PC-3 (cell line): ENCODE measurements at regions not wholly inside any gene's neighbourhood (a gene's known extent, or its start where the extent isn't known, plus 50 kb on each side); places are given as distances from the start of the nearest gene placed in this dataset.

Experiments
- ATAC-seq: fragments of 200-7000 bp; cut with Tn5 transposase; 2 replicates; pipeline ENCODE4 v1.9.1; 2020; ENCODE audit warnings: mild to moderate bottlenecking, moderate library complexity
- BruUV-seq: library from RNA; stranded (reverse); fragments of 400-500 nt; replicated peaks from 2 replicates; lab custom pipeline; 2021; lab: Mats Ljungman, UMichigan
- CTCF ChIA-PET: fragments of 300-600 bp; sonication (Branson Sonifier 250); formaldehyde crosslinking; loops from one replicate; lab custom pipeline; 2022; ENCODE audit warnings: antibody characterized with exemption; lab: Charles Lee
- POLR2A ChIA-PET: fragments of 300-600 bp; sonication (Branson Sonifier 250); formaldehyde crosslinking; loops from one replicate; lab custom pipeline; 2022; ENCODE audit warnings: antibody characterized with exemption; ENCODE audit not compliant: unreplicated experiment; lab: Charles Lee
- DNase-seq: peaks from one replicate; pipeline ENCODE4 v3.0.0-alpha.2; 2015
- H2AFZ ChIP-seq: fragments of 300-600 bp; sonication (generic); 2 replicates; pipeline ENCODE4 v1.6.0; 2016; ENCODE audit warnings: antibody characterized with exemption, low read length
- H3F3A ChIP-seq: fragments of 300-600 bp; sonication (generic); one replicate; pipeline ENCODE4 v1.6.0; 2017; ENCODE audit warnings: antibody characterized with exemption, low read length, control low read depth, mild to moderate bottlenecking; ENCODE audit not compliant: unreplicated experiment
- H3K27ac ChIP-seq: fragments of 300-600 bp; sonication (generic); 2 replicates; pipeline ENCODE4 v1.5.1; 2016; ENCODE audit warnings: mild to moderate bottlenecking, low read length
- H3K27me3 ChIP-seq: fragments of 300-600 bp; sonication (generic); 2 replicates; pipeline ENCODE4 v1.6.1; 2016; ENCODE audit warnings: low read length, mixed read lengths
- H3K36me3 ChIP-seq: fragments of 300-600 bp; sonication (generic); 2 replicates; pipeline ENCODE4 v1.6.1; 2016; ENCODE audit warnings: low read depth, mixed run types, low read length, mixed read lengths
- H3K4me1 ChIP-seq: fragments of 300-600 bp; sonication (generic); 2 replicates; pipeline ENCODE4 v1.5.1; 2016; ENCODE audit warnings: low read length; ENCODE audit not compliant: insufficient read depth
- H3K4me2 ChIP-seq: fragments of 300-600 bp; sonication (generic); 2 replicates; pipeline ENCODE4 v1.6.0; 2016; ENCODE audit warnings: low read length
- H3K4me3 ChIP-seq: fragments of 300-600 bp; sonication (generic); 2 replicates; pipeline ENCODE4 v1.5.1; 2016; ENCODE audit warnings: mild to moderate bottlenecking, low read length, mixed read lengths
- H3K79me2 ChIP-seq: fragments of 300-600 bp; sonication (generic); 2 replicates; pipeline ENCODE4 v1.6.1; 2017; ENCODE audit warnings: low read length, mixed read lengths
- H3K9ac ChIP-seq: fragments of 300-600 bp; sonication (generic); 2 replicates; pipeline ENCODE4 v1.6.0; 2016; ENCODE audit warnings: mild to moderate bottlenecking, low read length
- H3K9me2 ChIP-seq: fragments of 300-600 bp; sonication (generic); replicated peaks from 2 replicates; pipeline ENCODE4 v1.6.1; 2016; ENCODE audit warnings: mixed run types, low read length, mixed read lengths
- H3K9me3 ChIP-seq: fragments of 300-600 bp; sonication (generic); 2 replicates; pipeline ENCODE4 v1.6.1; 2016; ENCODE audit warnings: low read length, mixed read lengths
- H4K20me1 ChIP-seq: fragments of 300-600 bp; sonication (generic); 2 replicates; pipeline ENCODE4 v1.6.1; 2016; ENCODE audit warnings: low read length, mixed read lengths
- CTCF ChIP-seq: fragments of 300-600 bp; sonication (generic); conservative IDR thresholded peaks from 2 replicates; pipeline ENCODE4 v1.5.1; 2017; ENCODE audit warnings: antibody characterized with exemption, low read depth, mild to moderate bottlenecking, low read length
- EZH2 ChIP-seq: fragments of 300-600 bp; sonication (generic); IDR thresholded peaks from one replicate; pipeline ENCODE4 v1.6.1; 2017; ENCODE audit warnings: antibody characterized with exemption, mild to moderate bottlenecking, low read length; ENCODE audit not compliant: unreplicated experiment
- EZH2phosphoT487 ChIP-seq: fragments of 300-600 bp; sonication (generic); IDR thresholded peaks from 2 replicates; pipeline ENCODE4 v1.6.1; 2018; ENCODE audit warnings: mild to moderate bottlenecking, antibody characterized with exemption, low read length, borderline replicate concordance
- intact Hi-C: fragments of 100-400 bp; cut with micrococcal nuclease; formaldehyde crosslinking; loops from 2 replicates; pipeline ENCODE4 v1.9.0; 2023

- Histone ChIP-seq H3F3A (no peaks in the 10 kb centered on the region), H3K79me2 (no peaks in the 10 kb centered on the region), H4K20me1 (no peaks in the 10 kb centered on the region), H3K36me3 (no peaks in the 10 kb centered on the region), H3K9ac (no peak overlapping the region), H3K4me3 (no peak overlapping the region), H2AFZ (no peak overlapping the region), H3K27me3 (no peaks in the 10 kb centered on the region), H3K4me1 (no peaks in the 10 kb centered on the region), H3K9me2 (no peaks in the 10 kb centered on the region), H3K4me2 (no peak overlapping the region), H3K9me3 (no peaks in the 10 kb centered on the region), H3K27ac (no peak overlapping the region)
- TF ChIP-seq CTCF (no peak), EZH2phosphoT487 (no peak), EZH2 (no peak)
- intact Hi-C loops, result no loop called here
- CTCF ChIA-PET, result no interaction called here
- no TSS peak for BruUV-seq
- ATAC-seq, result no peak
- POLR2A ChIA-PET, result no interaction called here
- no peak for DNase-seq
These were observed 84.9 kb upstream of the CXADR start for GRCh38 chr21:17427831-17428483.

GRCh38 chr21:17428484-17428869, 84.4 kb upstream of the CXADR start:
- Histone ChIP-seq H3K4me2 (no peak overlapping the region), H3K9ac (no peak overlapping the region), H3K9me3 (no peaks in the 10 kb centered on the region), H3K27ac (no peak overlapping the region), H3K4me1 (no peaks in the 10 kb centered on the region), H3K27me3 (no peaks in the 10 kb centered on the region), H3K36me3 (no peaks in the 10 kb centered on the region), H3K9me2 (no peaks in the 10 kb centered on the region), H2AFZ (no peak overlapping the region), H3K4me3 (no peak overlapping the region), H4K20me1 (no peaks in the 10 kb centered on the region), H3K79me2 (no peaks in the 10 kb centered on the region), H3F3A (no peaks in the 10 kb centered on the region)
- POLR2A ChIA-PET, result no interaction called here
- CTCF ChIA-PET, result no interaction called here
- BruUV-seq, result no TSS peak
- intact Hi-C loops, result no loop called here
- TF ChIP-seq EZH2 (no peak), CTCF (no peak), EZH2phosphoT487 (no peak)
- DNase-seq, result no peak
- no peak for ATAC-seq

GRCh38 chr21:17428980-17429379, 83.9 kb upstream of the CXADR start:
- no TSS peak for BruUV-seq
- Histone ChIP-seq H3K9me2 (no peaks in the 10 kb centered on the region), H3K9ac (no peak overlapping the region), H4K20me1 (no peaks in the 10 kb centered on the region), H3K27ac (no peak overlapping the region), H2AFZ (no peak overlapping the region), H3K79me2 (no peaks in the 10 kb centered on the region), H3F3A (no peaks in the 10 kb centered on the region), H3K4me1 (no peaks in the 10 kb centered on the region), H3K36me3 (no peaks in the 10 kb centered on the region), H3K27me3 (no peaks in the 10 kb centered on the region), H3K9me3 (no peaks in the 10 kb centered on the region), H3K4me2 (no peak overlapping the region), H3K4me3 (no peak overlapping the region)
- POLR2A ChIA-PET, result no interaction called here
- TF ChIP-seq CTCF, result no peak
- TF ChIP-seq EZH2phosphoT487, result no peak
- no peak for TF ChIP-seq EZH2
- DNase-seq (no peak), ATAC-seq (no peak)
- CTCF ChIA-PET, result no interaction called here
- intact Hi-C loops, result no loop called here
